Stimulated activated CD4-positive, alpha-beta T cell treated with anti-CD3 and anti-CD28 coated beads, Interleukin-4, amount 100 ng/mL, for 24 hours (primary cell): ENCODE measurements at regions not wholly inside any gene's neighbourhood (a gene's known extent, or its start where the extent isn't known, plus 50 kb on each side); places are given as distances from the start of the nearest gene placed in this dataset.

Experiments used
- DNase-seq: peaks from one replicate; pipeline ENCODE4 v3.0.0-alpha.2; 2020

DNA sequence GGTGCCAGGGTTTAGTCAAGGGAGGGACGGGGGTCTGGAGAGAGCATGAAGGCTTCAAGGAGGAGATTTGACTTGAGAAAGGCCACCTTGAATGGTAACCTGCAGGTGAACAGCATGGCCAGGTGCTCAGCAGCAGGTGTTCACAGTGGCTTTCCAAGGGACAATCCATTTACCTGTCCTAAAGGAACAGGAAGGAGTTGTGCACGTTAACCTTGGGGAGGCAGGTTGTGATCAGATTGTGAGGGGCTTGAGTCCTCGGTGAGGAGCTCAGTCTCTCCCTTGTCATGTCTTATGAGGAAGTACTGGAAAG is 120.1 kb upstream of the ERCC6L2 start:
- no peak for DNase-seq

GRCh38 chr9:95754533-95755420 is 120.7 kb upstream of the ERCC6L2 start:
- no peak for DNase-seq

DNA sequence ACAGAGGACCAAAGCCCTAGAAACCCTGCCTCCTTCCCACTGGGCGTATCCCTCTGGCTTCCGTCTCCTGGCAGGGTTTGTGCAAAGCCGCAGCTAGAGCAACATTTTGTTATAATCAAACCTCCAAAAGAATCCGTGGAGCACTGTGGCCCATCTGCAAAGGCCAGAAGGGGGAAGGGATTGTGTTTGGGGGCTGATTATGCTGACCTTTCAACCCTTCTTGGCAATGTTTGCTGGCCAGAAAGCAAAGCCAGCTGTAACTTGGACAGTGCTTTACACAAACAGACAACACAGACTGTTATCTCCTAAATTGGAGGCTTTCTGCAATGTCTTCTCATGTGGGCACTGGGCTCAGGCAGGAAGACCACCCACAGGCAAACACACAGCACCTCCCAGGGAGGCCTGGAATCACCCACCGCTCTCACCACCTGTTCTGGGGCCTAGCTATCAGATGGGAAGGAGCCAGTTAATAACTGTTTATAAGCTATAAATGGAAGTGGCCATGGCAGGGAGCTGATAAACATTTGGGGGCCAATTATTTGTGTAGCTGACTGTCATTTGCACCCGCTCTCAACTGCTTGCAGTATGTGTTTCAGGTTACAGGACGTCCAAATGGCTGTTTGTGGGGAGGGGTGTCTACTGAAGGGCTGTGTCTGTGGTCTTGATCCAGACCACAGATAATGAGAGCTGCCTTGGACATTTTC is 121.6 kb upstream of the ERCC6L2 start:
- DNase-seq, result no peak

GRCh38 chr9:95752129-95752731 is 123.3 kb upstream of the ERCC6L2 start:
- no peak for DNase-seq

DNA sequence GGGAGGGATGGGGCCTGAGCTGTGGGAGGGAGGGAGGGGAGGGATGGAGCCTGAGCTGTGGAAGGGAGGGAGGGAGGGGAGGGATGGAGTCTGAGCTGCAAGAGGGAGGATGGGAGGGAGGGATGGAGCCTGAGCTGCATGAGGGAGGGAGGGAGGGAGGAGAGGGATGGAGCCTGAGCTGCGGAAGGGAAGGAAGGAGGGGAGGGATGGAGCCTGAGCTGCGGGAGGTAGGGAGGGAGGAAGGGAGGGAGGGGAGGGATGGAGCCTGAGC is 124.0 kb upstream of the ERCC6L2 start:
- no peak for DNase-seq

- no peak for DNase-seq
Observed at GRCh38 chr9:95750725-95751519, 124.6 kb upstream of the ERCC6L2 start.

- DNase-seq, result no peak
Observed at GRCh38 chr9:95749493-95749892, 126.0 kb upstream of the ERCC6L2 start.

- DNase-seq, result no peak
Observed at GRCh38 chr9:95746408-95747180, 128.9 kb upstream of the ERCC6L2 start.

GRCh38 chr9:95742821-95743220 is 132.7 kb upstream of the ERCC6L2 start:
- DNase-seq, result no peak

GRCh38 chr9:95741631-95742030 is 133.9 kb upstream of the ERCC6L2 start:
- no peak for DNase-seq

GRCh38 chr9:95740217-95741004 is 135.1 kb upstream of the ERCC6L2 start:
- no peak for DNase-seq

- no peak for DNase-seq
Observed at GRCh38 chr9:95738438-95738837, 137.1 kb upstream of the ERCC6L2 start.

DNA sequence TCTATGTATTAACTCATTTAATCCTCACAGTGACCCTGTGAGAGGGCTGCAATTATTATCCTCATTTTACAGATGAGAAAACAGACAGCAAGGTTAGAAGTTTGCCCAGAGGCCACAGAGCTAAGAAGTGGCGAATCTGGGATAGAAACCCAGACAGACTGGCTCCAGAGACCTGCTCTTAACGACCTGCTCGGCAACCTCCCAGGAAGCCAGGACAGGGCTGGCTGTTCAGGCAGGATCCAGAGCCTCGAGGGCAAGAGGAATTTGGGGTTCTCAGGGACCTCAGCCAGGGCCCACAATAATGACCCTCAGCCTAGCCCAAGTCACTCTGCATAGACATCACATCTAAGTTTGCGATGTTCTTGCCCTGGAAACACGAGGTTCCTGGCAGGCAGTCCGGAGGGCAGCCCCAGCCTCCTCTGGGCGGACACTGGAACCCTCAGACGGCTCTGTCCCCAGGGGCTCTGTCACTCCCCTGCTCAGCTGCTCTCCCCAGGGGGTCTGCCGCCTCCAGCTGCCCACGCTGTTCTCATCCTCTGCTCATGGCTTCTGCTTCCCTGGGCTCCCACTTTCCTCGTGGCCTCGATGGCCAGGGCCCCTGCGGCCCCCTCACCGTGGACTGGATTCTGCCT is 138.5 kb upstream of the ERCC6L2 start:
- DNase-seq, result no peak

- DNase-seq, result no peak
Observed at GRCh38 chr9:95736370-95736769, 139.1 kb upstream of the ERCC6L2 start.

- DNase-seq, result no peak
Observed at GRCh38 chr9:95735701-95736100, 139.8 kb upstream of the ERCC6L2 start.

- no peak for DNase-seq
Observed at GRCh38 chr9:95733741-95734666, 141.5 kb upstream of the ERCC6L2 start.

GRCh38 chr9:95732802-95733688 is 142.4 kb upstream of the ERCC6L2 start:
- DNase-seq, result no peak

GRCh38 chr9:95731876-95732275 is 143.6 kb upstream of the ERCC6L2 start:
- no peak for DNase-seq
